Right lobe of liver (tissue), 4 donors: ENCODE measurements at regions not wholly inside any gene's neighbourhood (a gene's known extent, or its start where the extent isn't known, plus 50 kb on each side); places are given as distances from the start of the nearest gene placed in this dataset.

ENCODE experiments used
- POLR2A ChIP-seq: fragments of 450-650 bp; IDR thresholded peaks from one replicate; pipeline ENCODE4 v1.6.1; 2017; ENCODE audit warnings: antibody characterized with exemption, mild to moderate bottlenecking
- TF ChIP-seq, protein P1 (sequence below), 4 donors: fragments of 200-600 bp in 3 of 4; fragments of 450-650 bp in 1 of 4; IDR thresholded peaks; one replicate each; pipeline versions ENCODE4 v1.5.1 to v1.8.0; 2016 to 2022; ENCODE audit warnings: antibody characterized with exemption in 4 of 4, mild to moderate bottlenecking in 2 of 4
- donor health status: DM: no; HTN: no; CAD: no.
- donor health status: DM: no; HTN: no; CAD: no.
- donor health status: DM: no; HTN: yes; CAD: no.

DNA sequence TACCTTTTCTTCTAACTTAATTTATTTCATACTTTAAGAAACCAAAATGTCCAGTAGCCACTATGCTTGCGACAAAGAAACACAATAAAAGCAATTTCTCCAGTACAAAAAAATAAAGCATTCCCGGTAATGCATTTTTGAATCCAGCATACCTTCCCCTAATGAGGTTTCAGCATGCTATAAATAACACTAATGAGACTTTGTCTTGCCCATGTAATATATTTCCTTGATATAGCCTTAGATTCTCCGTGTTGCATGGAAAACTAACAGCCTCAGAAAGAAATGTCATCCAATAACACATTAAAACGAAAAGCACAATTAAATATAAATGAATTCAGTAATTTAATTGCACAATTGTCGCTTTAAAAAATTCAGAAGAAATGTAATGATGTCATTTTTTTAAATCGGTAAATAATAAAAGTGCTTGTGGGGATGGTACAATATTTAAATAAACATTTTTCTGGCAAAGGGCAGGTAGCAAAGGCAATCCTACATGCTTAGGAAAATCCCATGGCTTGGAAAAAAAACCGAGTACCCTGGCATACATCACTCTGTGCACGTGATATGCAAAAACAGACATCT lies 225.2 kb upstream of the PPARGC1A start:
- TF ChIP-seq, protein P1, sequence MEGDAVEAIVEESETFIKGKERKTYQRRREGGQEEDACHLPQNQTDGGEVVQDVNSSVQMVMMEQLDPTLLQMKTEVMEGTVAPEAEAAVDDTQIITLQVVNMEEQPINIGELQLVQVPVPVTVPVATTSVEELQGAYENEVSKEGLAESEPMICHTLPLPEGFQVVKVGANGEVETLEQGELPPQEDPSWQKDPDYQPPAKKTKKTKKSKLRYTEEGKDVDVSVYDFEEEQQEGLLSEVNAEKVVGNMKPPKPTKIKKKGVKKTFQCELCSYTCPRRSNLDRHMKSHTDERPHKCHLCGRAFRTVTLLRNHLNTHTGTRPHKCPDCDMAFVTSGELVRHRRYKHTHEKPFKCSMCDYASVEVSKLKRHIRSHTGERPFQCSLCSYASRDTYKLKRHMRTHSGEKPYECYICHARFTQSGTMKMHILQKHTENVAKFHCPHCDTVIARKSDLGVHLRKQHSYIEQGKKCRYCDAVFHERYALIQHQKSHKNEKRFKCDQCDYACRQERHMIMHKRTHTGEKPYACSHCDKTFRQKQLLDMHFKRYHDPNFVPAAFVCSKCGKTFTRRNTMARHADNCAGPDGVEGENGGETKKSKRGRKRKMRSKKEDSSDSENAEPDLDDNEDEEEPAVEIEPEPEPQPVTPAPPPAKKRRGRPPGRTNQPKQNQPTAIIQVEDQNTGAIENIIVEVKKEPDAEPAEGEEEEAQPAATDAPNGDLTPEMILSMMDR (IDR thresholded peaks at IDR 0.05) = no peak
- TF ChIP-seq POLR2A = no peak
